NCI-H146 treated with DMSO at 0.1 percent for 48 hours (cell line): ENCODE measurements at regions not wholly inside any gene's neighbourhood (a gene's known extent, or its start where the extent isn't known, plus 50 kb on each side); places are given as distances from the start of the nearest gene placed in this dataset.
"Not testable (repeated sequence)": the region's sequence is repeated elsewhere in the genome, so short reads cannot be mapped to it uniquely, and the experiment has no call there.

Source experiments
- DNase-seq: peaks from one replicate; lab custom pipeline; 2025; ENCODE audit not compliant: unreplicated experiment; lab: John Stamatoyannopoulos, UW

GRCh38 chr6:106728296-106728870, 99.0 kb downstream of the QRSL1 start:
- no peak for DNase-seq

- no peak for DNase-seq
Observed at GRCh38 chr6:106727480-106728149, 98.2 kb downstream of the QRSL1 start.

- no peak for DNase-seq
Observed at GRCh38 chr6:106724848-106725247, 95.5 kb downstream of the QRSL1 start.

- DNase-seq = no peak
Observed at GRCh38 chr6:106724337-106724736, 95.0 kb downstream of the QRSL1 start.

GRCh38 chr6:106723419-106723818, 94.0 kb downstream of the QRSL1 start:
- not testable (repeated sequence) for DNase-seq

GRCh38 chr6:106721189-106721588, 91.8 kb downstream of the QRSL1 start:
- peak; percentile 76 for DNase-seq
